GM13977 (cell line): ENCODE measurements at regions not wholly inside any gene's neighbourhood (a gene's known extent, or its start where the extent isn't known, plus 50 kb on each side); places are given as distances from the start of the nearest gene placed in this dataset.

Experiments used
- DNase-seq: peaks from one replicate; pipeline ENCODE4 v3.0.0; 2012; ENCODE audit warnings: low spot score
- CTCF ChIP-seq: IDR thresholded peaks from 2 replicates; pipeline ENCODE4 v1.5.1; 2012; ENCODE audit warnings: mild to moderate bottlenecking, control low read depth; ENCODE audit not compliant: insufficient read depth; ENCODE audit errors: extremely low read depth, missing control alignments
- in situ Hi-C: fragments of 300-500 bp; cut with MboI; formaldehyde crosslinking; loops from one replicate; pipeline ENCODE4 v1.12.0; 2022; ENCODE audit warnings: low sequenced_read_pairs, low pct_unique_long_range_greater_than_20kb, mixed read lengths, inconsistent platforms; ENCODE audit not compliant: unreplicated experiment

GRCh38 chr5:51606921-51607320 lies 223.7 kb downstream of the ISL1 start:
- no peak for TF ChIP-seq CTCF
- in situ Hi-C loops: no loop called here
- no peak for DNase-seq

- DNase-seq: no peak
- in situ Hi-C loops: no loop called here
- TF ChIP-seq CTCF: no peak
Measured at GRCh38 chr5:51618234-51618633, 235.0 kb downstream of the ISL1 start.

GRCh38 chr5:51621156-51621555 lies 237.9 kb downstream of the ISL1 start:
- no peak for DNase-seq
- in situ Hi-C loops: no loop called here
- no peak for TF ChIP-seq CTCF

- DNase-seq: no peak
- TF ChIP-seq CTCF: no peak
- in situ Hi-C loops: no loop called here
Measured at GRCh38 chr5:51622161-51622790, 239.0 kb downstream of the ISL1 start.

- in situ Hi-C loops: no loop called here
- no peak for DNase-seq
- no peak for TF ChIP-seq CTCF
Measured at GRCh38 chr5:51625224-51625968, 242.1 kb downstream of the ISL1 start.

- no peak for DNase-seq
- in situ Hi-C loops: no loop called here
- TF ChIP-seq CTCF: no peak
Measured at GRCh38 chr5:51632027-51632426, 248.8 kb downstream of the ISL1 start.
